Tibial nerve (tissue), 4 donors: ENCODE measurements at regions not wholly inside any gene's neighbourhood (a gene's known extent, or its start where the extent isn't known, plus 50 kb on each side); places are given as distances from the start of the nearest gene placed in this dataset.

Experiments used
- DNase-seq, 2 donors: peaks; one replicate each; pipeline ENCODE4 v3.0.0-alpha.2; 2019; ENCODE audit warnings: low spot score in 2 of 2
- H3K27ac ChIP-seq, 4 donors: fragments of 200-600 bp; sonication (generic) in 3 of 4; one replicate each; pipeline ENCODE4 v1.5.1; 2017 to 2019; ENCODE audit warnings: mild to moderate bottlenecking in 1 of 4
- H3K27me3 ChIP-seq, 2 donors: fragments of 200-600 bp; sonication (generic) in 1 of 2; one replicate each; pipeline versions ENCODE4 v1.5.1 to v1.6.0; 2017 to 2019
- H3K36me3 ChIP-seq, 3 donors: fragments of 200-600 bp; sonication (generic); one replicate each; pipeline ENCODE4 v1.5.1; 2018 to 2019
- H3K4me1 ChIP-seq, 4 donors: fragments of 200-600 bp; sonication (generic) in 3 of 4; one replicate each; pipeline ENCODE4 v1.5.1; 2017 to 2019
- H3K4me3 ChIP-seq, 4 donors: fragments of 200-600 bp; sonication (generic) in 3 of 4; one replicate each; pipeline ENCODE4 v1.5.1; 2017 to 2019; ENCODE audit warnings: mild to moderate bottlenecking in 1 of 4, moderate library complexity in 1 of 4
- H3K9me3 ChIP-seq, 4 donors: fragments of 200-600 bp; sonication (generic) in 3 of 4; one replicate each; pipeline ENCODE4 v1.5.1; 2017 to 2019
- EP300 ChIP-seq, 2 donors: sonication (generic); formaldehyde crosslinking; IDR thresholded peaks; one replicate each; pipeline ENCODE4 v1.6.1; 2017; ENCODE audit warnings: antibody characterized with exemption in 2 of 2, mild to moderate bottlenecking in 1 of 2
- POLR2A ChIP-seq, 2 donors: fragments of 450-650 bp; IDR thresholded peaks; one replicate each; pipeline ENCODE4 v1.6.1; 2017; ENCODE audit warnings: antibody characterized with exemption in 2 of 2, mild to moderate bottlenecking in 2 of 2, moderate library complexity in 2 of 2
- WGBS, 2 donors: methylation state at CpG; one replicate each; pipeline ENCODE4 v1.1.5; 2018; 5-methylcytosine and 5-hydroxymethylcytosine counted together
- TF ChIP-seq, protein P1 (sequence below), 5 experiments: fragments of 200-600 bp in 3 of 5; fragments of 450-650 bp in 2 of 5; sonication (generic) in 3 of 5; IDR thresholded peaks; one replicate each; pipeline ENCODE4 v1.5.1; 2016 to 2019; ENCODE audit warnings: antibody characterized with exemption in 5 of 5, mild to moderate bottlenecking in 3 of 5, moderate library complexity in 2 of 5

- H3K27ac ChIP-seq: no peak overlapping the region
- 72 to 73% methylated on average over 4 of the region's 4 CpGs for WGBS, 2 donors
- DNase-seq: no peak
These were observed 209.8 kb downstream of the CSNK1G3 start for GRCh38 chr5:123721675-123722276.

GRCh38 chr5:123720955-123721354 lies 209.0 kb downstream of the CSNK1G3 start:
- Histone ChIP-seq H3K27me3 (no peaks in the 10 kb centered on the region), H3K27ac (no peak overlapping the region), H3K4me1 (no peaks in the 10 kb centered on the region), H3K36me3 (no peaks in the 10 kb centered on the region), H3K4me3 (no peak overlapping the region), H3K9me3 (peaks cover 0 to 5% (median 0%) of the 10 kb centered on the region in 4 donors)
- no peak for DNase-seq
- 90 to 93% methylated on average over 5 of the region's 5 CpGs for WGBS, 2 donors
- no peak for TF ChIP-seq EP300 (IDR thresholded peaks at IDR 0.05)
- TF ChIP-seq, protein P1, sequence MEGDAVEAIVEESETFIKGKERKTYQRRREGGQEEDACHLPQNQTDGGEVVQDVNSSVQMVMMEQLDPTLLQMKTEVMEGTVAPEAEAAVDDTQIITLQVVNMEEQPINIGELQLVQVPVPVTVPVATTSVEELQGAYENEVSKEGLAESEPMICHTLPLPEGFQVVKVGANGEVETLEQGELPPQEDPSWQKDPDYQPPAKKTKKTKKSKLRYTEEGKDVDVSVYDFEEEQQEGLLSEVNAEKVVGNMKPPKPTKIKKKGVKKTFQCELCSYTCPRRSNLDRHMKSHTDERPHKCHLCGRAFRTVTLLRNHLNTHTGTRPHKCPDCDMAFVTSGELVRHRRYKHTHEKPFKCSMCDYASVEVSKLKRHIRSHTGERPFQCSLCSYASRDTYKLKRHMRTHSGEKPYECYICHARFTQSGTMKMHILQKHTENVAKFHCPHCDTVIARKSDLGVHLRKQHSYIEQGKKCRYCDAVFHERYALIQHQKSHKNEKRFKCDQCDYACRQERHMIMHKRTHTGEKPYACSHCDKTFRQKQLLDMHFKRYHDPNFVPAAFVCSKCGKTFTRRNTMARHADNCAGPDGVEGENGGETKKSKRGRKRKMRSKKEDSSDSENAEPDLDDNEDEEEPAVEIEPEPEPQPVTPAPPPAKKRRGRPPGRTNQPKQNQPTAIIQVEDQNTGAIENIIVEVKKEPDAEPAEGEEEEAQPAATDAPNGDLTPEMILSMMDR (IDR thresholded peaks at IDR 0.05): no peak
- TF ChIP-seq POLR2A (IDR thresholded peaks at IDR 0.05): no peak

More at GRCh38 chr5:123721675-123722276, 209.8 kb downstream of the CSNK1G3 start:
- no peaks in the 10 kb centered on the region for H3K4me1 ChIP-seq
- TF ChIP-seq POLR2A (IDR thresholded peaks at IDR 0.05) (no peak), EP300 (IDR thresholded peaks at IDR 0.05) (no peak)
- TF ChIP-seq, protein P1 (IDR thresholded peaks at IDR 0.05): no peak
- no peaks in the 10 kb centered on the region for H3K27me3 ChIP-seq
- H3K9me3 ChIP-seq: peaks cover 0 to 11% (median 1%) of the 10 kb centered on the region in 4 donors
- H3K4me3 ChIP-seq: no peak overlapping the region
- no peaks in the 10 kb centered on the region for H3K36me3 ChIP-seq

DNA sequence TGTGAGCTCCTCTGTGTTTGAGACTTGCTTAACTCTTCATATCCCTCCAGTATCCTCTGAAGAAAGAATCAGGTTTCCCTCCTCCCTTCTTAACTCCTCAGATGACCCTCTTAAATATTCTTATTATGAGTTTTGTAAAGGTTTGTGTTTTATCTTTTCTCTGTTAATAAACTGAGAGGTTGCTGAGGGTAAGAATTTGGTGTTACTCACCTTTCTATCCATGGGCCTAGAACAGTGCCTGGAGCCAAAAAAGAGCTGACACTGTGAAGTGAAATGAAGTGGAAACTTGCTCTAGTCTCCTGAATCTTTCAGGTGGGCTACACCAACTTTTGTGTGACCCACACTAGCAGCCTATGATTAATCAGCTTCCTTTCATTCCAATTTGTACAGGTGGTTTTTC lies 208.4 kb downstream of the CSNK1G3 start:
- Histone ChIP-seq H3K36me3 (no peaks in the 10 kb centered on the region), H3K9me3 (no peaks in the 10 kb centered on the region), H3K27me3 (no peaks in the 10 kb centered on the region), H3K27ac (no peak overlapping the region), H3K4me1 (no peaks in the 10 kb centered on the region), H3K4me3 (no peak overlapping the region)
- TF ChIP-seq EP300 (IDR thresholded peaks at IDR 0.05) (no peak), POLR2A (IDR thresholded peaks at IDR 0.05) (no peak)
- TF ChIP-seq, protein P1 (IDR thresholded peaks at IDR 0.05): no peak
- no peak for DNase-seq

GRCh38 chr5:123719004-123719403 lies 207.0 kb downstream of the CSNK1G3 start:
- Histone ChIP-seq H3K27ac (no peak overlapping the region), H3K4me3 (no peak overlapping the region), H3K36me3 (no peaks in the 10 kb centered on the region), H3K4me1 (no peaks in the 10 kb centered on the region), H3K9me3 (no peaks in the 10 kb centered on the region), H3K27me3 (no peaks in the 10 kb centered on the region)
- TF ChIP-seq, protein P1 (IDR thresholded peaks at IDR 0.05): no peak
- TF ChIP-seq POLR2A (IDR thresholded peaks at IDR 0.05) (no peak), EP300 (IDR thresholded peaks at IDR 0.05) (no peak)
- 95 to 98% methylated on average over 3 of the region's 3 CpGs for WGBS, 2 donors
- no peak for DNase-seq

DNA sequence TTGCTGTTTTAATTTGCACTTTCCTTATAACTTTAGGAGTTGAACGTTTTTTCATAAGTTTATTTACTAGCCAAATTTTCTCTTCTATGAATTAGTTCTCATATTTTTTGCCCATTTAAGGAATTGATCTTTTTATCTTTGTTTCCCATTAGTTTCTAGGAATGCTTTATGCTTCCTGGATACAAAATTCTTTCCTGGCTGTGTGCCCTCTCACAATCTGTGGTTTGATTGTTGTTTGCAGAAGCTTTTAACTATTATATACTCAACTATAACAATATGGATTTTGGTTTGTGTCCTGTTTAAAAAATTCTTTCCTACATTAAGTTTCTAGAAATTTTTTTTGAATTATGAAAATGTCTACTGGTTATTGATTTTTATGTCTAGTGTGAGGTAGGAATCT lies 206.3 kb downstream of the CSNK1G3 start:
- TF ChIP-seq, protein P1 (IDR thresholded peaks at IDR 0.05): no peak
- no peak for TF ChIP-seq EP300 (IDR thresholded peaks at IDR 0.05)
- TF ChIP-seq POLR2A (IDR thresholded peaks at IDR 0.05): no peak
- WGBS, 2 donors: 12 to 21% methylated on average over 1 of the region's 1 CpG
- Histone ChIP-seq H3K36me3 (no peaks in the 10 kb centered on the region), H3K4me1 (no peaks in the 10 kb centered on the region), H3K4me3 (no peak overlapping the region), H3K9me3 (peaks cover 0 to 3% (median 0%) of the 10 kb centered on the region in 4 donors), H3K27me3 (no peaks in the 10 kb centered on the region), H3K27ac (no peak overlapping the region)
- no peak for DNase-seq
